IMR-90 (cell line): ENCODE measurements at regions not wholly inside any gene's neighbourhood (a gene's known extent, or its start where the extent isn't known, plus 50 kb on each side); places are given as distances from the start of the nearest gene placed in this dataset.

Experiments used
- ATAC-seq: fragments of 200-7000 bp; cut with Tn5 transposase; 2 replicates; pipeline ENCODE4 v1.9.1; 2020; ENCODE audit warnings: low read depth, mild to moderate bottlenecking, moderate library complexity
- BruUV-seq: library from RNA; stranded (reverse); fragments of 400-500 nt; replicated peaks from 2 replicates; lab custom pipeline; 2021; lab: Mats Ljungman, UMichigan
- CTCF ChIA-PET: fragments of 300-600 bp; formaldehyde crosslinking; extraction: SDS; loops from one replicate; lab custom pipeline; 2021; ENCODE audit warnings: antibody characterized with exemption; lab: Yijun Ruan, JAX
- POLR2A ChIA-PET: fragments of 300-600 bp; sonication (Branson Sonifier 250); formaldehyde crosslinking; loops from one replicate; lab custom pipeline; 2022; ENCODE audit warnings: antibody characterized with exemption; ENCODE audit not compliant: unreplicated experiment; lab: Charles Lee
- DNase-seq: peaks from one replicate; pipeline ENCODE4 v3.0.0; 2013
- H2AFZ ChIP-seq: replicated peaks from 2 replicates; pipeline ENCODE3; 2013; ENCODE audit warnings: low read length, mild to moderate bottlenecking; ENCODE audit not compliant: poor library complexity
- H2AK5ac ChIP-seq: 2 replicates; pipeline ENCODE4 v1.6.1; 2013; ENCODE audit warnings: low read depth, low read length, inconsistent platforms
- H2AK9ac ChIP-seq: replicated peaks from 2 replicates; pipeline ENCODE3; 2013; ENCODE audit warnings: mild to moderate bottlenecking, low read depth, low read length, moderate library complexity; ENCODE audit not compliant: poor library complexity
- H2BK120ac ChIP-seq: 2 replicates; pipeline ENCODE4 v1.6.1; 2013; ENCODE audit warnings: low read depth, low read length, inconsistent platforms
- H2BK15ac ChIP-seq: 3 replicates; pipeline ENCODE4 v1.6.1; 2013; ENCODE audit warnings: low read depth, low read length, inconsistent platforms
- H2BK20ac ChIP-seq: 2 replicates; pipeline ENCODE4 v1.6.1; 2013; ENCODE audit warnings: low read depth, mild to moderate bottlenecking, inconsistent platforms, low read length, moderate library complexity
- H2BK5ac ChIP-seq: 2 replicates; pipeline ENCODE4 v1.6.1; 2013; ENCODE audit warnings: mild to moderate bottlenecking, low read depth, low read length, inconsistent platforms; ENCODE audit not compliant: poor library complexity, severe bottlenecking
- H3K14ac ChIP-seq: replicated peaks from 2 replicates; pipeline ENCODE4 v1.6.1; 2013; ENCODE audit warnings: low read depth, low read length, inconsistent platforms
- H3K18ac ChIP-seq: 2 replicates; pipeline ENCODE4 v1.6.1; 2013; ENCODE audit warnings: low read depth, low read length, control low read depth
- H3K23ac ChIP-seq: 2 replicates; pipeline ENCODE4 v1.6.1; 2013; ENCODE audit warnings: low read depth, low read length, inconsistent platforms
- H3K27ac ChIP-seq: 2 replicates; pipeline ENCODE4 v1.5.1; 2013; ENCODE audit warnings: mild to moderate bottlenecking, control low read depth, low read length; ENCODE audit not compliant: insufficient read depth
- H3K27me3 ChIP-seq: 2 replicates; pipeline ENCODE4 v1.6.1; 2013; ENCODE audit warnings: low read length; ENCODE audit not compliant: control insufficient read depth, insufficient read depth
- H3K36me3 ChIP-seq: 2 replicates; pipeline ENCODE4 v1.6.1; 2013; ENCODE audit warnings: low read length, mixed read lengths; ENCODE audit not compliant: control insufficient read depth, insufficient read depth
- H3K4ac ChIP-seq: 2 replicates; pipeline ENCODE4 v1.6.1; 2013; ENCODE audit warnings: low read depth, low read length, inconsistent platforms
- H3K4me1 ChIP-seq: 2 replicates; pipeline ENCODE4 v1.6.1; 2013; ENCODE audit warnings: low read length, mixed read lengths; ENCODE audit not compliant: control insufficient read depth, insufficient read depth
- H3K4me2 ChIP-seq: 2 replicates; pipeline ENCODE4 v1.6.1; 2013; ENCODE audit warnings: low read depth, mild to moderate bottlenecking, control low read depth, low read length, moderate library complexity
- H3K4me3 ChIP-seq: 2 replicates; pipeline ENCODE4 v1.5.1; 2013; ENCODE audit warnings: low read depth, mild to moderate bottlenecking, control low read depth, low read length, moderate library complexity; ENCODE audit not compliant: insufficient read depth
- H3K56ac ChIP-seq: 2 replicates; pipeline ENCODE4 v1.6.1; 2013; ENCODE audit warnings: low read length, inconsistent platforms; ENCODE audit not compliant: insufficient read depth; ENCODE audit errors: extremely low read depth
- H3K79me1 ChIP-seq, 2 experiments: 2 replicates each; pipeline ENCODE4 v1.6.1; 2013; ENCODE audit warnings: low read length in 2 of 2, inconsistent platforms in 1 of 2, low read depth in 1 of 2
- H3K9ac ChIP-seq: 2 replicates; pipeline ENCODE4 v1.6.1; 2013; ENCODE audit warnings: low read depth, low read length, control low read depth
- H3K9me1 ChIP-seq: 2 replicates; pipeline ENCODE4 v1.6.1; 2013; ENCODE audit warnings: low read length, inconsistent platforms; ENCODE audit not compliant: insufficient read depth
- H3K9me3 ChIP-seq: 2 replicates; pipeline ENCODE4 v1.6.1; 2013; ENCODE audit warnings: low read length; ENCODE audit not compliant: control insufficient read depth, insufficient read depth
- H4K20me1 ChIP-seq: 2 replicates; pipeline ENCODE4 v1.6.1; 2013; ENCODE audit warnings: low read length, inconsistent platforms; ENCODE audit not compliant: insufficient read depth
- H4K5ac ChIP-seq: 2 replicates; pipeline ENCODE4 v1.6.1; 2013; ENCODE audit warnings: mild to moderate bottlenecking, low read depth, low read length, control low read depth
- H4K8ac ChIP-seq, 2 experiments: 2 replicates each; pipeline ENCODE4 v1.6.1; 2013; ENCODE audit warnings: low read depth in 2 of 2, low read length in 2 of 2, control low read depth in 1 of 2, inconsistent platforms in 1 of 2
- H4K91ac ChIP-seq: 2 replicates; pipeline ENCODE4 v1.6.1; 2013; ENCODE audit warnings: low read depth, low read length, inconsistent platforms; ENCODE audit not compliant: insufficient read depth
- BHLHE40 ChIP-seq: fragments of 150-350 bp; IDR thresholded peaks from 2 replicates; pipeline ENCODE4 v1.6.1; 2016; ENCODE audit warnings: mild to moderate bottlenecking, low read depth, low read length
- CEBPB ChIP-seq: IDR thresholded peaks from 2 replicates; pipeline ENCODE4 v1.6.1; 2012; ENCODE audit warnings: low read depth, low read length, improper control_type of control experiment
- CHD1 ChIP-seq: IDR thresholded peaks from 2 replicates; pipeline ENCODE4 v1.6.1; 2012; ENCODE audit warnings: low read depth, low read length, improper control_type of control experiment
- FOS ChIP-seq: fragments of 150-350 bp; IDR thresholded peaks from 2 replicates; pipeline ENCODE4 v1.6.1; 2016; ENCODE audit warnings: low read depth, low read length
- MAFK ChIP-seq: IDR thresholded peaks from 2 replicates; pipeline ENCODE4 v1.6.1; 2012; ENCODE audit warnings: low read depth, low read length, improper control_type of control experiment
- MAZ ChIP-seq: IDR thresholded peaks from 2 replicates; pipeline ENCODE4 v1.6.1; 2012; ENCODE audit warnings: low read depth, mild to moderate bottlenecking, low read length, improper control_type of control experiment, moderate library complexity, borderline replicate concordance
- NFE2L2 ChIP-seq: fragments of 150-350 bp; IDR thresholded peaks from 2 replicates; pipeline ENCODE4 v1.6.1; 2016; ENCODE audit warnings: low read depth, mild to moderate bottlenecking, low read length
- POLR2A ChIP-seq: IDR thresholded peaks from 2 replicates; pipeline ENCODE4 v1.6.1; 2012; ENCODE audit warnings: mild to moderate bottlenecking, low read depth, low read length
- RAD21 ChIP-seq: IDR thresholded peaks from 2 replicates; pipeline ENCODE4 v1.6.1; 2012; ENCODE audit warnings: low read length, improper control_type of control experiment
- RCOR1 ChIP-seq: IDR thresholded peaks from 2 replicates; pipeline ENCODE4 v1.6.1; 2012; ENCODE audit warnings: mild to moderate bottlenecking, low read length, improper control_type of control experiment; ENCODE audit not compliant: insufficient replicate concordance
- SMC3 ChIP-seq: fragments of 150-350 bp; IDR thresholded peaks from 2 replicates; pipeline ENCODE4 v1.6.1; 2016; ENCODE audit warnings: low read depth, mild to moderate bottlenecking, antibody characterized with exemption, low read length, moderate library complexity
- WGBS, 2 experiments: methylation state at CpG; one replicate each; pipeline versions ENCODE4 v1.1.5 to v1.1.7; 2013; ENCODE audit warnings: missing lambda C conversion rate in 2 of 2; ENCODE audit not compliant: insufficient read length in 1 of 2; ENCODE audit errors: extremely low coverage in 2 of 2; 5-methylcytosine and 5-hydroxymethylcytosine counted together
- dilution Hi-C: fragments of 300-500 bp; cut with HindIII; formaldehyde crosslinking; loops from one replicate; pipeline ENCODE4 v1.14.3; 2018; ENCODE audit warnings: low sequenced_read_pairs; ENCODE audit not compliant: unreplicated experiment
- in situ Hi-C: fragments of 300-500 bp; cut with MboI; formaldehyde crosslinking; loops from 3 replicates; pipeline ENCODE4 v1.14.3; 2019; ENCODE audit warnings: low sequenced_read_pairs, inconsistent platforms, mixed read lengths
- intact Hi-C: fragments of 100-400 bp; cut with micrococcal nuclease; formaldehyde crosslinking; loops from 2 replicates; pipeline ENCODE4 v1.10.0; 2022
- TF ChIP-seq, protein P1 (sequence below): fragments of 150-350 bp; IDR thresholded peaks from 2 replicates; pipeline ENCODE4 v1.6.1; 2017; ENCODE audit warnings: mild to moderate bottlenecking, antibody characterized with exemption, low read length, low read depth
- TF ChIP-seq, protein P2 (sequence below): fragments of 150-350 bp; IDR thresholded peaks from 2 replicates; pipeline ENCODE4 v1.6.1; 2016; ENCODE audit warnings: low read depth, mild to moderate bottlenecking, low read length, moderate library complexity, borderline replicate concordance
- TF ChIP-seq, protein P3 (sequence below): conservative IDR thresholded peaks from 2 replicates; pipeline ENCODE4 v1.5.1; 2012; ENCODE audit warnings: mild to moderate bottlenecking, low read depth, low read length, improper control_type of control experiment

DNA sequence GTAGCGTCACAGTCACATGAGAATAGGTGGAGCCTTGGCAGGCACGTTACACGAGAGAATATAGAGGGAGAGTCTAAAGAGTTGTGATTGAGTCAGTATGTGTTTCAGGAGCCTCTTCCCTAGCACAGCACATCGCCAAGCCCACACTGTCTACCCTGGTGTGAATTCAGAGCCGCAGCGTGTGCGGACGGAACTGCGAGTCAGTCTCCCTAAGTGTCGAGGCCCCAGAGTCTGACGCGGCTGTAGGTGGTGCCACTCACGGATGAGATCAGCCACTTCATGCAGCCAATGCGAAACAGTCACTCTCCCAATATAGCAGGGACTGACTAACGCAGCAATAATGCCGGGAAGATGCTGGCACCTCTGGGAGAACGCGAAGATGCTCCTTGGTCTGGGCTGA, 587.3 kb upstream of the ID2 start (continued):
- TF ChIP-seq, protein P1, sequence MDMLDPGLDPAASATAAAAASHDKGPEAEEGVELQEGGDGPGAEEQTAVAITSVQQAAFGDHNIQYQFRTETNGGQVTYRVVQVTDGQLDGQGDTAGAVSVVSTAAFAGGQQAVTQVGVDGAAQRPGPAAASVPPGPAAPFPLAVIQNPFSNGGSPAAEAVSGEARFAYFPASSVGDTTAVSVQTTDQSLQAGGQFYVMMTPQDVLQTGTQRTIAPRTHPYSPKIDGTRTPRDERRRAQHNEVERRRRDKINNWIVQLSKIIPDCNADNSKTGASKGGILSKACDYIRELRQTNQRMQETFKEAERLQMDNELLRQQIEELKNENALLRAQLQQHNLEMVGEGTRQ: no peak
- TF ChIP-seq MAFK: no peak
- TF ChIP-seq CEBPB: no peak
- TF ChIP-seq BHLHE40: no peak
- no peak for TF ChIP-seq CHD1
- TF ChIP-seq MAZ: no peak
- no peak for TF ChIP-seq NFE2L2
- no peak for TF ChIP-seq RAD21
- no peak for TF ChIP-seq POLR2A

DNA sequence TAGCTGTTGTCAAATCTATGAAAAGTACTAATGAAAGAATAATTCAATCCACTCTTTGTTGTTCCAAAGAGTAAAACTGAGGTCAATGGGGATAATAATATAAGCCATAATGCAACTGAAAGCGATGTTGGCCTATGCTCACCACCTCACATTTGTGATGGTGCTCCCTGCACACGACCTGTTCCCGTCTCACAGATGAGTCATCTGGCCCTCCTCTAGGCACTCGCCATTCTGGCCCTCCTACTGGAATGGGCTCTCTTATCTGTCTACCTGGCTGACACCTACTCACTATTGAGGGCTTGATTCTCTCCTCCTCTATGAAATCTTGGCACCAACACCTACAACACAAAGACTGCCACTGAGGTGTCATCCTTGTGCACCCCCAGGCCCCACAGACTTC, 585.9 kb upstream of the ID2 start:
- no CpG with 5 or more reads among the region's 4 CpGs for WGBS, 2 experiments
- no peaks in the 10 kb centered on the region for H3K36me3 ChIP-seq
- H3K79me1 ChIP-seq: no peaks in the 10 kb centered on the region
- H3K9me3 ChIP-seq: no peaks in the 10 kb centered on the region
- H4K5ac ChIP-seq: no peak overlapping the region
- H4K8ac ChIP-seq: no peak overlapping the region
- no peak overlapping the region for H3K27ac ChIP-seq
- CTCF ChIA-PET: no interaction called here
- H4K20me1 ChIP-seq: no peaks in the 10 kb centered on the region
- H3K27me3 ChIP-seq: no peaks in the 10 kb centered on the region
- H2AK5ac ChIP-seq: no peak overlapping the region
- no peak overlapping the region for H3K4me3 ChIP-seq
- no peak overlapping the region for H2BK15ac ChIP-seq
- no peak for ATAC-seq
- no peak overlapping the region for H3K4me2 ChIP-seq
- no peak overlapping the region for H3K9ac ChIP-seq
- in situ Hi-C loops (no loop called here), dilution Hi-C loops (no loop called here), intact Hi-C loops (no loop called here)
- POLR2A ChIA-PET: no interaction called here
- H3K14ac ChIP-seq: no peak overlapping the region
- H3K18ac ChIP-seq: no peak overlapping the region
- H2BK120ac ChIP-seq: no peak overlapping the region
- H2AK9ac ChIP-seq: no peak overlapping the region
- no peak overlapping the region for H2AFZ ChIP-seq
- H3K4me1 ChIP-seq: peaks cover 4% of the 10 kb centered on the region; the same call in 1 of the 2 replicates
- no TSS peak for BruUV-seq
- H4K91ac ChIP-seq: no peak overlapping the region
- no peak overlapping the region for H2BK20ac ChIP-seq
- no peak for DNase-seq
- no peak overlapping the region for H3K56ac ChIP-seq
- H2BK5ac ChIP-seq: no peak overlapping the region
- no peak overlapping the region for H3K4ac ChIP-seq
- H3K23ac ChIP-seq: no peak overlapping the region
- no peaks in the 10 kb centered on the region; the same call in none of the 2 replicates for H3K9me1 ChIP-seq
- TF ChIP-seq RCOR1 (no peak), FOS (no peak), CEBPB (no peak), BHLHE40 (no peak), CHD1 (no peak), MAFK (no peak), RAD21 (no peak), NFE2L2 (no peak), POLR2A (no peak), SMC3 (no peak)
- TF ChIP-seq, protein P2, sequence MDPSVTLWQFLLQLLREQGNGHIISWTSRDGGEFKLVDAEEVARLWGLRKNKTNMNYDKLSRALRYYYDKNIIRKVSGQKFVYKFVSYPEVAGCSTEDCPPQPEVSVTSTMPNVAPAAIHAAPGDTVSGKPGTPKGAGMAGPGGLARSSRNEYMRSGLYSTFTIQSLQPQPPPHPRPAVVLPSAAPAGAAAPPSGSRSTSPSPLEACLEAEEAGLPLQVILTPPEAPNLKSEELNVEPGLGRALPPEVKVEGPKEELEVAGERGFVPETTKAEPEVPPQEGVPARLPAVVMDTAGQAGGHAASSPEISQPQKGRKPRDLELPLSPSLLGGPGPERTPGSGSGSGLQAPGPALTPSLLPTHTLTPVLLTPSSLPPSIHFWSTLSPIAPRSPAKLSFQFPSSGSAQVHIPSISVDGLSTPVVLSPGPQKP: no peak
- TF ChIP-seq, protein P3, sequence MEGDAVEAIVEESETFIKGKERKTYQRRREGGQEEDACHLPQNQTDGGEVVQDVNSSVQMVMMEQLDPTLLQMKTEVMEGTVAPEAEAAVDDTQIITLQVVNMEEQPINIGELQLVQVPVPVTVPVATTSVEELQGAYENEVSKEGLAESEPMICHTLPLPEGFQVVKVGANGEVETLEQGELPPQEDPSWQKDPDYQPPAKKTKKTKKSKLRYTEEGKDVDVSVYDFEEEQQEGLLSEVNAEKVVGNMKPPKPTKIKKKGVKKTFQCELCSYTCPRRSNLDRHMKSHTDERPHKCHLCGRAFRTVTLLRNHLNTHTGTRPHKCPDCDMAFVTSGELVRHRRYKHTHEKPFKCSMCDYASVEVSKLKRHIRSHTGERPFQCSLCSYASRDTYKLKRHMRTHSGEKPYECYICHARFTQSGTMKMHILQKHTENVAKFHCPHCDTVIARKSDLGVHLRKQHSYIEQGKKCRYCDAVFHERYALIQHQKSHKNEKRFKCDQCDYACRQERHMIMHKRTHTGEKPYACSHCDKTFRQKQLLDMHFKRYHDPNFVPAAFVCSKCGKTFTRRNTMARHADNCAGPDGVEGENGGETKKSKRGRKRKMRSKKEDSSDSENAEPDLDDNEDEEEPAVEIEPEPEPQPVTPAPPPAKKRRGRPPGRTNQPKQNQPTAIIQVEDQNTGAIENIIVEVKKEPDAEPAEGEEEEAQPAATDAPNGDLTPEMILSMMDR: no peak
